Dedifferentiated amniotic fluid mesenchymal stem cell (primary cell): ENCODE measurements at regions not wholly inside any gene's neighbourhood (a gene's known extent, or its start where the extent isn't known, plus 50 kb on each side); places are given as distances from the start of the nearest gene placed in this dataset.
"Not testable (repeated sequence)": the region's sequence is repeated elsewhere in the genome, so short reads cannot be mapped to it uniquely, and the experiment has no call there.

ENCODE experiments used
- DNase-seq: peaks from one replicate; pipeline ENCODE4 v3.0.0-alpha.2; 2016; ENCODE audit errors: extremely low spot score

DNA sequence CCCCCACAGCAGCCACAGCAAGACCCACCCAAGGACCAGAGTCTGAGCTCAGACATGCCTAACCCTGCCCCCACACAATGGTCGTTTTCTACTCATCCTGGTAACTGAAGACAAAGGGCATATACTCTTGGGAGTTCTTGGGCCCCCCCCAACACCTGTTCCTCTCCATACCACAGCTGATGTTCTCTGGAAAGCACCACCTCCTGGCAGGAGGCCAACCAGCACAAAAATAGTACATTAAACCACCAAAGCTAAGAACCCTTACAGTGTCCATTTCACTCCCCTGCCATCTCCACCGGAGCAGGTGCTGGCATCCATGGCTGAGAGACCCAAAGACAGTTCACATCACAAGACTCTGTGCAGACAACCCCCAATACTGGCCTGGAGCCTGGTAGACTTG is 80.6 kb upstream of the DAAM1 start:
- no peak for DNase-seq

GRCh38 chr14:59116984-59117415 is 71.5 kb upstream of the DAAM1 start:
- no peak for DNase-seq

- no peak for DNase-seq
Observed at GRCh38 chr14:59117754-59118528, 70.5 kb upstream of the DAAM1 start.

- DNase-seq = no peak
Observed at GRCh38 chr14:59120921-59121320, 67.5 kb upstream of the DAAM1 start.

- no peak for DNase-seq
Observed at GRCh38 chr14:59123531-59123930, 64.9 kb upstream of the DAAM1 start.

DNA sequence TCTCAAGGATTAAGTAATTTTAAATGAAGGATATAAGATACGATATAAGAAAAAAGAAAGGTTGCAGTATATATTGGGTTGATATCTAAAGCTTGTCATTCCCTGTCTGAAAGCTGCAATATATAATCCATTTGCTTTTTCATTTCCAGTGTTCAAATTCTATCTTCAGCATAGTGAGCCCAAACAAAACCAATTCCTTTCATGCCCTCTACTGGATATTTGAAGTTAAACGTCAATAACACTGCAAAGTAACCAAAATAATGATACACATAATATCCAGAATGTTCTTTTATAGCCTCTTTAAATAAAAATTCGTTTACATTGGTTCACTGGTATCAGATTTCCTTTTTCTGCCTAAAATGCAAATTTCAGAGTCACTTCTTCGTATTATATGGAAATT is 64.5 kb upstream of the DAAM1 start:
- peak; percentile 37 for DNase-seq

DNA sequence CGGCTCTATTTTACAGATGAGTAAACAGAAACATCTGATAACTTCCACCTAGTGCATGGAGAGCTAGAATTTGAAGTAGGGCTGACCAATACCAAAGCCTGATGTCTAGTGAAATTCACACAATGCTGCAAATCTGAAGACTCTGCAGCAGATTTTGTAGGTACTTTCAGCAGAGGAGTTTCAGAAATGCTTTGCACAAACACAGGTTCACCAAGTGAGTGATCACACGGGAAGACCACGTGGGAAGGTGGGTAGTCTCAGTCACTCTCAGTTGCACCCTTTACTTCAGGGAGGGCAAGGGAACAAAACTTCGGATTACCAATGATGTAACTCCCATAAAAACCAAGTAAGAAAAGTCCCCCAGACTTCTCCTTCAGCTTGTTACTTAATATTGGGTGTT is 63.3 kb upstream of the DAAM1 start:
- DNase-seq = no peak

- DNase-seq = peak; percentile 64
Observed at GRCh38 chr14:59126714-59127436, 61.6 kb upstream of the DAAM1 start.

GRCh38 chr14:59127437-59127732 is 61.1 kb upstream of the DAAM1 start:
- no peak for DNase-seq

GRCh38 chr14:59130462-59130861 is 58.0 kb upstream of the DAAM1 start:
- no peak for DNase-seq

GRCh38 chr14:59131938-59132795 is 56.3 kb upstream of the DAAM1 start:
- no peak for DNase-seq

GRCh38 chr14:59132796-59133494 is 55.5 kb upstream of the DAAM1 start:
- no peak for DNase-seq

DNA sequence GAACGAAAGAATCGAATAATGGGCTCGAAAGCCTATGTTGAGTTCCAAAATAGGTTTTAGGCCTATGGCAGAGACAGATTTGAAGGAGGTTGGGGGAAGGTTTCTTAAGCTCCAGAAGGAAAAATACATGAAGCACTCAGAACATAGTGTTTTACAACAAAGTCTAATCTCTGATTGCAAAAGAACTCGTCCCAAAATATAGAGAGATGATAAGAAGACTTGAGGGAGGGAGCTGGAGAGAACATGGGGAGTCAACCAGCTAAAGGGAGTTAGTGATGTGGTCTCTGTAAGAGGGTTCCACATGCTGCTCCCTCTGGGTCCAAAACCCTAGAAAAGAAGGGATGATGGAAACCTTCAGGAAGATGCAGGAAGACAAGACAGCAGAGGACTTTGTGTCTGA is 54.8 kb upstream of the DAAM1 start:
- DNase-seq = no peak

GRCh38 chr14:59134307-59134706 is 54.2 kb upstream of the DAAM1 start:
- no peak for DNase-seq

GRCh38 chr14:59137256-59137655 is 51.2 kb upstream of the DAAM1 start:
- no peak for DNase-seq

DNA sequence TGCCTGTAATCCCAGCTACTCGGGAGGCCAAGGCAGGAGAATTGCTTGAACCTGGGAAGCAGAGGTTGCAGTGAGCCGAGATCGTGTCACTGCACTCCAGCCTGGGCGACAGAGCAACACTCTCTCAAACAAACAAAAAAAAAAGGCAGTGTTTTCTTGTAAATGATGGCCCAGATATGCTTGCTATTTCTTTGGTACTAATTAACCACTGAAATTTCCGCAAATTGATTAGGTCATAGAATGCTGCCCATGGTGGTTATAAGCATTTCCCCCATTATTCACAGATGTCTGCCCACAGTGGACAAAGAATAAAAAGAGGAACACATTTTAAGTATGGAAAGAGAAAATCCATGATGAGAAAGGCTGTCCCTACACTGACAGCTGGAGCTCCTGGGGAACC is 49.9 kb upstream of the DAAM1 start:
- not testable (repeated sequence) for DNase-seq
